GM18873 (cell line): ENCODE measurements at regions not wholly inside any gene's neighbourhood (a gene's known extent, or its start where the extent isn't known, plus 50 kb on each side); places are given as distances from the start of the nearest gene placed in this dataset.
"Not testable (repeated sequence)": the region's sequence is repeated elsewhere in the genome, so short reads cannot be mapped to it uniquely, and the experiment has no call there.

Source experiments
- ATAC-seq: cut with Tn5 transposase; IDR thresholded peaks from one replicate; pipeline ENCODE4 v1.9.1; 2021; ENCODE audit warnings: mild to moderate bottlenecking, moderate library complexity, moderate number of reproducible peaks; ENCODE audit not compliant: unreplicated experiment, low FRiP score

DNA sequence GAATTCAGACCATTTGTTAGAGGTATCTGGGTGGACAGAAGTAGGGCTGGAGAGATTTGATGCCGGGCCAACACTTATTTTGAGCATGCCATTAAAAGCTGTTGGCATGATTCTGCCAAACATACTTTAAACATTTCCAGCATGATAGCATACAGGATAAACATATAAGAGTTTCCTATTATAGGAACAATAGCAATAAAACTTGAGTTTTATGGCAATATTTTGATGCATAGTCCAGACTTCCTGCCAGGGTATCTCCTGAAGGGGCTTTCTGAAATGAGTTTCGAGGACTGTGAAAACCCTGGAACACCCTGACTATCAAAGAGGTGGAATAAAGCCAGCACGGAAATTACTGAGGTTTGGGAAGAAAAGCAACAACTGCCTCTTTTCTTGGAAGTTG is 1398.0 kb upstream of the NXPH2 start:
- ATAC-seq, result no peak

DNA sequence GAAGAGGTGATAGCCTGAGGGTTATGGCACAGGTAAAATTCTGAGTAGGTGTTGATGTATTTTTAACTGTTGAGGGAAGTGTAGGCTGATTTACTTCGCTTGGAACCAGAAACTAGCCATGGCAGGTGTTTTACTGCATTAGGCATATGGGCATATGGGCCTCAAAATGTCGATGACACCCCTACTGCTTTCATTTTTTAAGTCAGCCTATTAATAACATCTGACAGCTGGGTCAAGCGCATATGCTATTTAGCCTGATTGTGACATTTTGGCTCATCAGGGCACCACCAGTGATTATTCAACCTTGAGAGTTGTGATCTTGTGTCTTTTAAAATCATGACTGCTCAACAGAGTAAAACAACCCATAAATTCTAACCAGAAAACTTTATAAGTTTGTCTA is 1396.9 kb upstream of the NXPH2 start:
- ATAC-seq, result no peak

DNA sequence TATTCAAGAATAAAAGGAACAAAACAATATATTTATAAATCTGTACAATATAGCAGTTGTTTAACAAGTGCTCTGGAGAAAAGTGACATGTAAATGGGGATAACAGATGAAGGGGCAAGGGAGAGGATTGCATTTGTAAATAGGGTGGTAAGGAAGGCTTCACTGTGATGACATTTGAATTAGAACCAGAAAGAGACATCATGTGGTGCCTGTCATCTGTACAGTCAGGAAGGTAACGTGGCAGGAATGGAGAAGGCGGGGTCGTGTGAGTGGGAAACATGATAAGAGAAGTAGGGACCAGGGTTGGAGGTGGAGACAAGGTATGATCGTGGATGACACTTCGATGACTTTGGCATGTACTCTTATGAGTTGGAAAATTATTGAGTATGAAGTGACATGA is 1393.6 kb upstream of the NXPH2 start:
- no peak for ATAC-seq

DNA sequence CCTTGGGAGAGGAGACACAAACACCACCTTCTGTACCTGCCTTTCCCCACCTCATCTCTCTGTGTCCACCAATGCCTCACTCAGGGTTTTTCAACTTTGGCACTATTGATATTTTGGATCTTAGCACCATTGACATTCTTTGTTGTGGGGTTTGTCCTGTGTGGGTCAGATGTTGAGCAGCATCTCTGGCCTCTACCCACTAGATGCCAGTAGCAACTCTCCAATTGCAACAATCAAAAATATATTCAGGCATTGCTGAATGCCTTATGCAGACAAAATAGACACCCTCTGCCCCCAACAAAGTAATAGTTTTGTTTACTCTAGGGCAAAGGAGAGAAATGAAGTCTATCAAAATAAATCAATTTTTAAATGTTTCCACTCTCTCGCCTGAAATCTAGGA is 1384.3 kb upstream of the NXPH2 start:
- ATAC-seq, result no peak

DNA sequence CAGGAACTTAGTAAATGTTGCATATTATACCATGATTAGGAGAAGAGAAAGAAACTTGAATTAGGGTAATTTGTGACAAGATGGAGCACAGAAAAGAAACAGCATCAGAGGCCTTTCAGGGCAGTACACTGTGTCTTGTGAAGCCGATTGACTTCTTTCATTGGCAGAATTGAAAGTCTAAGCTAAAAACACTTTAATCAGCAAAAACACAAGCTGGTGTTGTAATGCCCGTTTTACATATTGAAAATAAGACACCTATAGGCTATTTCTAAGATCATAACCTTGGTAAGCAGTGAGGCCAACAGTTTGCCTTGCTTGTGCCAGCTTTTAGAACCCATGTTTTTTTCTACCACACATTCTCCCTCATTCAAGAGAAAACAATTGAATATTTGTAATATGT is 1378.1 kb upstream of the NXPH2 start:
- no peak for ATAC-seq

DNA sequence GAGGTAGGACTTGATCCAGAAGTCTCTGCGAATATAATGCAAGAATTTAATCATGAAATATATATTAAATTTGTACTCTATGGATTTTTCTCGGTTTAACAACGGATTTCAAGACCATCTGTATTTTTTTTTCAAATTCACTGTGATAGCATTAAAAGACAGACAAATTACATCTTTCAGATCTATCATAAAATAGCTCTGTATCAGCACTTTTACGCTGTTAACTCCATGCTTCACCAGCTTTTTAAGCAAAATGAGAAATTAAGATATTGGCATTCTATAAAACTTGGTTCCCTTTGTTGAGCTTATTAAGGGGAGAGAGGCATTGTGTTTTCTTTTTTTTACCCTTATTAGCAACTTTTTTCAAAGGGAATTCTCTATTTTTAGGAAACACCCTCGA is 1377.6 kb upstream of the NXPH2 start:
- ATAC-seq, result no peak

DNA sequence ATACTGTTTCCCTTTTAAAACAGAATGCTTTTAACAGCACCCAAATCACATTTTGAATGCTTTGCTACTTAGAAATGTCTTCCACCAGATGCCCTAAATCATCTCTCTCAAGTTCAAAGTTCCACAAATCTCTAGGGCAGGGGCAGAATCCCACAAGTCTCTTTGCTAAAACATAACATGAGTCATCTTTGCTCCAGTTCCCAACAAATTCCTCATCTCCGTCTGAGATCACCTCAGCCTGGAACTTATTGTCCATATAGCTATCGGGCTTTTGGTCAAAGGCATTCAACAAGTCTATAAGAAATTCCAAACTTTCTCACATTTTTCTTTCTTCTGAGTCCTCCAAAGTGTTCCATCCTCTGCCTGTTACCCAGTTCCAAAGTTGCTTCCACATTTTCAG is 1374.5 kb upstream of the NXPH2 start:
- no peak for ATAC-seq

DNA sequence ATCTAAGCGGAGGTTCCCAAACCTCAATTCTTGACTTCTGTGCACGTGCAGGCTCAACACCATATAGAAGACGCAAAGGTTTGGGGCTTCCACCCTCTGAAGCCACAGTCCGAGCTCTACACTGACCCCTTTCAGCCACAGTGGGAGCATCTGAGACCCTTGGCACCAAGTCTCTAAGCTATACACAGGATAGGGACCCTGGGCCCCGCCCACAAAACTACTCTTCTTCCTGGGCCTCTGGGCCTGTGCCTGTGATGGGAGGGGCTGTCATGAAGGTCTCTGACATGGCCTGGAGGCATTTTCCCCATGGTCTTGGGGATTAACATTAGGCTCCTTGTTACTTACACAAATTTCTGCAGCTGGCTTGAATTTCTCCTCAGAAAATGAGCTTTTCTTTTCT is 1374.1 kb upstream of the NXPH2 start:
- no peak for ATAC-seq

DNA sequence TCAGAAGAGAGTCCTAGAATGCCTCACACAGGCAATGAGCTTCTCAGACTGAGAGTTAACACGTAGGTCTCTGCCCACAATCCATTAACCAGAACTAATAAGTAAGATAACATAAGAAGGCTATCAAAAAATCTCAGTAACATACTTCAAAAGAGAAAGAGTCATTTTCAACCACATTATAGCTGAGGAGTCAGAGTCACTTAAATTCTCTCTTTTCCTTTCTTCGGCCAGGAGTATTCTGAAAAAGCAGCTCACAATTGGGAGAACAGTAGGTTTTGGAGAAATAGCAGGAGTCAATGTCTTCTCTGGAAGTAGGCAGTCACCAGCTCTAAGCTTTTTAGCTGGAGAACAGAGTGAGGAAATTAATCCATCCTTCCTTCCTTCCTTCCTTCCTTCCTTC is 1364.4 kb upstream of the NXPH2 start:
- no peak for ATAC-seq

DNA sequence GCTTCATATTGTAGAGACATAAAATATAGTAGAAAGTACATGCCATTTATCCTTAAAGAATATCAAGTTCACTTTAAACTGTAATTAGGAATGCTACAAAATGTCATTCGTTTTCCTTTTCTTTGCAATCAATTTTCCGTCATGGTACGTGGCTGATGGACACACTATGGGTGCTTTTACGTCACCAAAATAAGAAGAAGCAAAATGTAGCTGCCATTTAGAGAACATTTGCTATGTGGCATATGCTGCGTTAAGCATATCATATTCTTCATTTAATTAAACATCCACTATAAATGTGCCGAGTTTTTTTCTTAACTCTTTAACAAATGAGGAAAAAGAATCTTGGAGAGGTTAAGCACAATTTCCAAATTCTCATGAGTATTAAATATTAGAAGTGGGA is 1358.5 kb upstream of the NXPH2 start:
- no peak for ATAC-seq

DNA sequence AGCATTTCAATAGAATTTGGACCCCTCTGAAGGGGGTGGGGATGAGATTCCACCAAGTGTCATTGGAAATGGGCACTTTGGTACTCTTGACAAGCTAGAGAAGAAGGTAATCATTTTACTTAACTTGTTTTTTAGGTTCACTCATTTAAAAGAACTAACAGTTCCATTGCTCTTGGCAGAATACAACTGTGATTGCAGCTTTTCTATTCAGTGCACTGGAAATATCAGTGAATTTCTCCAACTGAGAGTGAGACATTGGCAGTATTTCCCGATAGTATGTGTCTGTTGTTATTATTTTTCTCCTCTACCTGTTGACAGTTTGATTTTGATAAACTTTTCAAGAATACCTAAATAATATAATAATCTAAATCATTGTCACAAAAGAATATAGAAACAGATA is 1356.7 kb upstream of the NXPH2 start:
- ATAC-seq, result no peak

DNA sequence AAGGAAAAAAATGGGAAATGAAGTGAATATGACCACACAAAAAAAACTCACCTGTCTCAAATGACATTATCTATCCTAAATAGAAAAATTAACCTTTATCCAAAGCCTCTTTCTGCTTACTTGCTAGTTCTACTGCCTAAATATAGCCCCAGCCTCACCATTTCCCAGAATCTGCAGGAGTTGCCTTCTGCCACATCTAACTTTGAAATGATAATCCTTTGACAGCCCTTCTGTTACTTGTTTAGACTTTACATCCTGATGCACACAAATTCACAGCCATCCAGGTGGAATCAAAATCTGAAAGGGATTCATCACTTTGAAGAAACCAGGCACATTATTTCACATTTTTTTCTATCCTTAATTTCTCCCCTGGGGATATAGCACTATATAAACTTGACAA is 1356.2 kb upstream of the NXPH2 start:
- ATAC-seq, result no peak

DNA sequence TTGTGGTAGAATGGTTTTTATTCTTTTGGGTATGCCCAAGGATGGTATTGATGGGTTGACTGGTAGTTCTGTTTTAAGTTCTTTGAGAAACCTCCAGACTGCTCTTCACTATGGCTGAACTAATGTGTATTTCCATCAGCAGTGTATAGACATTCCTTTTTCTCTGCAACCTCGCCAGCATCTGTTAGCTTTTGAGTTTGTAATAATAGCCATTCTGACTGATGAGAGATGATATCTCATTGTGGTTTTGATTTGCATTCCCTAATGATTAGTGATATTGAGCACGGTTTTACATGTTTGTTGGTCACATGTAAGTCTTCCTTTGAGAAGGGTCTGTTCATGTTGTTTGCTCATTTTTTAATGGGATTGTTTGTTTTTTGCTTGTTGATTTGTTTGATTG is 1348.7 kb upstream of the NXPH2 start:
- no peak for ATAC-seq

DNA sequence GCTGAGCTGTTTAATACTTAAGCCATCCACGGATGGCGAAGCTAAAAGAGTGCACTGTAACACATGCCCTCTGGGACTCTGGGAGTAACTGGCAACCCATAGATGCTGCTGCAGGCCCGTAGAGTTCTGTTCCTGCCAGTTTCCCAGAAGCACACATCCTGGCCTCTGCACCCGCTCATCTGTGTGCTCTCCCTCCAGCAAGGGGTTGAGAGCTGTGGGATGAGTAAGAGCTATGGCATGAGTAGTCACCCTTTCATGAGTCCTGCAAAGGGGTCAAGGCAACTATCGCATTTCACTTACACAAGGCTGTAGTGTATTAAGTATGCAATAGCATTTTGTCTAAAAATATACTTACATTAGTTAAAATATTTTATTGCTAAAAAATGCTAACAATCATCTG is 1341.8 kb upstream of the NXPH2 start:
- ATAC-seq, result no peak

DNA sequence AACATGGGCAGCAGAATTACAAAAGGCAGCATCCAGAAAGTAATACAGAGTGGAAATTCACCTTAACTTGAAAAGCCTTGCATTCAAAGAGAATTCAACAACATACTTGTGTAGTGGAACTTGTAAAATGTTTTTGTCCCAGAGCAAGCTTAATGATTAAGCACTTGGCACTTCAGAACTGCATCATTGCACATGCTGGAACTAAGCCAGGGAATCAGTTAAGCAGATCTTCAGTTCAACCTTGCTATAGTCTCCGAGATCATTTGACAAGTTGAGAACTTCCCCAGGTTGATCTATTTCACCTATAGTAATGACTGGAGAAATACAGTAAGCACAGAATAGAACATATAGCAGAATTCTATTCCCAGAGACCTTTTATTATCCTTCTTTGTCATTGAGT is 1337.2 kb upstream of the NXPH2 start:
- no peak for ATAC-seq

DNA sequence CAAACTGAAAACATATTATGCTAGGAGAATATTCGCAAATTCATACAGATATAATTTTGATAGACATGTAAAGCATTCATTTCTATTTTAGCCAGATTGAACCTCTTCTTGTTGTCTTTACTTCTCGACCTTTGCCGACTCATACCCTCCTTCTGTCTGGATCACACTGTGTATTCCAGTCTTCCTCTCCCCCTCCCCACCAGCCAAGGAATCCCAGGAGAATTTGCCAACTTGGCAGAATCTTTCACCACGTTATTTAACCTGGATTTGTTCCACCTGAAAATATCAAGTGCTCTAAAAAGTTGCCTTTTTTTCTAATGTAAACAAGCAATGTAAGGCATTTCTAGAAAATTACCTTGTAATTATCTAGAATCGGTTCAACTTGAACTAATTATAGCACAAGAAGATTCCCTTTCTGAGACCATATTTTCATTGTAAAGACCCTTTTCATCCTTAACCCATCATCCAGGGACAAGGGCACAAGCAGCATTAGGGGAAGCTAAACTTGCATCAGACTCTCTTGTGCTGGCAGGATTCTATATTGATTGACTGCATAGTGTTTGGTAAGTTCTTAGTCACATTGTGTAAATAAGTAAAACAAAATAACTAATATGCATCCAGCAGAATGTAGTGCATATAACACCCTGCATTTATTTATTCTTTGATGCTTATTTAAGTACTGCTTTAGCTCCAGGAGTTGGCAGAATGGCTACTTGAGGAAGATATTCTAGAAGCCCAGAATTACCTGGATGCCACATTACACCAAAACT is 1328.7 kb upstream of the NXPH2 start:
- ATAC-seq, result no peak

DNA sequence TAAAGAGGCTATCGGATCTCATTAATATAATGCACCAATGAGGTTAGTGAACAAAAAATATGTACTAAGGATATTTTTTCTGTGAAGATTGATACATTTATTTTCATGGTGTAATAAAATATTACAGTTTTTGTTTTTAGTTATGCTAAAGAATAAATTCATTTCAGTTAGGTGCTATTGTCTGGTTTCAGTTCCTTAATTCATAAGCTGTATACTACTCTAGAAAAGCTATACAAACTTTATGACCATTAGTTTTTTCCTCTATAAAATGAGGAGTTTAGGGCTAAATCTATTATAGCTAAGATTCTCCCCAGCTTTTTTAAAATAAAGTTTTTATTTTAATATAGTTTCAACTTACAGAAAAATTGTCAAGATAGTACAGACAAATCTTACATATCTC is 1311.7 kb upstream of the NXPH2 start:
- ATAC-seq, result no peak

DNA sequence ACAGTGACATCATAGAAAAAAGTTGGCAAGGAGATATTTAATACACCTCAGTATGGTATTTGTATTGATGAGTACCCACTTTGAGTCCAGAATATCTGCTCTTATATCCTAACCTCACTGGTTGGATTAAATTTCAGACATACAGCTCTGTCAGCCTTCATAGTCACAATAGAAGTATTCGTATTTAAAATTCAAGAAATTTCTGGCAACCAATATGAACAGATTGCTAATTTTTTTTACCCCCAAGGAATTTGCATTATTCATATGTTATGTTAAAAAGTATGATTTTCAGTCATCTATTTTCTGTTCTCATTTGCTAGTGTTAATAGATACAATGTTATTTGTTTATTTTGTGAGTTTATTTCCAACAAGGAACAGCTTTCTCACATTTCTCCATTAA is 1306.8 kb upstream of the NXPH2 start:
- no peak for ATAC-seq

DNA sequence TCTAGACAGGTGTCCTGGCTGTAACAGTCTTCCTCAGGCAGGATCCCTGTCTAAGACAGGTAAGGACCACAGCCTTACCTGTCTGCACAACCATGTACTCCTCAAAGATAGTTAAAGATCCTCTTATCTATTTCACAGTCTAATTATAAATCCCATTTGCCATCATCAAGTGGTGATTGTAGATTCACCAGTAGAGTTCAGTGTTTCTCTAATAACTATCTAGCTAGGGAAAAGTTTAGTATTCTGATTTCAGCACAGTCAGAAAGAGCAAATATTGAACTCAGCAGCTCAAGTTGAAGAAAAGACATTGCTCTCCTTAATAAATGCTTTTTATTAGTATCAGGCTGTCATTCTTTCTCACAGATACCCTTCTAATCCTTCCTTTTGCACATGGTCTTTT is 1305.5 kb upstream of the NXPH2 start:
- ATAC-seq, result no peak

DNA sequence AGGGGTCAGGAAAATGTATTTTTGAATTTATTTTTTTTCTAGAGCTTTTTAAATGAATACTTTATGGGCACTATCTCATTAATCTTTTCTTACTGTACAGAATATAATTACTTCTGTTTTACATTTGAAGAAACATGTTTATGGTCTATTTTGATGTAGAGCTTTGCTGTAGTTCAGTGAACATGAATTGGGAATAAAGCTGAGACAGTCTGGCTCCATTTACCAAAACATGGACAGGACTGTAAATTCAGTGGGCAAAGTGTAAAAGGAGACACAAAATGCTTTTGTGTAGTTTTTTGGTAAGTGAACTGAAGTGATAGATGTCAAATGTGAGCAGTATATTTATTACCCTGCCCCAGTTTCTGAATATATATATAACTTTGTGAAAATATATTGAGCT is 1298.8 kb upstream of the NXPH2 start:
- no peak for ATAC-seq

DNA sequence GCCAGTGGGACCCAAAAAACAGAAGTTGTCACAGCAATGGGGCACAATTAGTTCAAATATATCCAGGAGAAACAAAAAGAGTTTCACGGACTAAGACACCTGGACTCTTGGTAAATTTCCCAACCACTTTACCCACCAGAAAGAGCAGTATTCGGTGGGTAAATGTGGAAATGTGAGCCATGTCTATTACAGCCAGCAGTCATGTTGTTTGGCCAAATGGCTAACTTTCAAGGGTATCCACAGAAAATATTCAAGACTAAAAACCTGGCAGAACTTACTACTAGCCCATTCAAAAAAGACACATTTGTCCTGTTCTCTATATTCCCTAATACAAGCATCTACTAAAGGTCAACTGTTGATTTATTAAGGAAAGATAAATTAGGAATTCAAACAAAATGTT is 1296.0 kb upstream of the NXPH2 start:
- ATAC-seq, result no peak

DNA sequence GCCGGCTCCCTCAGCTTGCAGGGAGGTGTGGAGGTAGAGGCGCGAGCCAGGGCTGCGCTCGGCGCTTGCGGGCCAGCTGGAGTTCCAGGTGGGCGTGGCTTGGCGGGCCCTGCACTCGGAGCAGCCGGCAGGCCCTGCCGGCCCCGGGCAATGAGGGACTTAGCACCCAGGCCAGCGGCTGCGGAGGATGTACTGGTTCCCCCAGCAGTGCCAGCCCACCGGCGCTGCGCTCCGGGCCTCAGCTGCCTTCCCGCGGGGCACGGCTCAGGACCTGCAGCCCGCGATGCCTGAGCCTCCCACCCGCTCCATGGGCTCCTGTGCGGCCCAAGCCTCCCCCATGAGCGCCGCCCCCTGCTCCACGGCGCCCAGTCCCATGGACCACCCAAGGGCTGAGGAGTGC is 1293.6 kb upstream of the NXPH2 start:
- not testable (repeated sequence) for ATAC-seq

DNA sequence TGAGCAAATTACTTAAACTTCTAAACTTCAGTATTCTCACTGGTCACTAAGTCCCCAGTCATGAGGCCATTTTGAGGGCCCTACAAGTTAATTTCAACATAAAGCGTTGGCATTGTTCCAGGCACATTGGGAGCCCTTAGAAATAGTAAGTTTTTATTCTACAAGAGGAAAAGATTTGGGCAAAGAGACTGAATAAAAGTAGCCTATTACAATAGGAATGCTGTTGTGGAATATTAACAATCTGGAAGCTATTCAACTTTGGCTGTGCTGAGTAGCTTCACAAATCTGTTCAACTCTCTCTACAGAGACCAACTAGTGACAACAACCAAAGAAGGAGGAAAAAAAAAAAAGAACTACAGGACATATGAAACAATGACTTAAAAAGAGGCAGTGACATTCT is 1287.5 kb upstream of the NXPH2 start:
- ATAC-seq, result no peak
